HCT116 (cell line): ENCODE measurements at regions not wholly inside any gene's neighbourhood (a gene's known extent, or its start where the extent isn't known, plus 50 kb on each side); places are given as distances from the start of the nearest gene placed in this dataset.
"Not testable (repeated sequence)": the region's sequence is repeated elsewhere in the genome, so short reads cannot be mapped to it uniquely, and the experiment has no call there.

Experiments
- ATAC-seq: fragments of 200-7000 bp; cut with Tn5 transposase; 2 replicates; pipeline ENCODE4 v1.9.1; 2020; ENCODE audit warnings: mild to moderate bottlenecking, moderate library complexity
- BruUV-seq: library from RNA; stranded (reverse); fragments of 400-500 nt; replicated peaks from 2 replicates; lab custom pipeline; 2021; lab: Mats Ljungman, UMichigan
- CTCF ChIA-PET: fragments of 300-600 bp; sonication (Branson Sonifier 250); formaldehyde crosslinking; loops from one replicate; lab custom pipeline; 2021; ENCODE audit warnings: antibody characterized with exemption; lab: Charles Lee
- POLR2A ChIA-PET: fragments of 300-600, 350-600 bp; sonication (Branson Sonifier 250); formaldehyde crosslinking; loops from one replicate; lab custom pipeline; 2021; ENCODE audit warnings: antibody characterized with exemption; lab: Charles Lee
- RAD21 ChIA-PET, 2 experiments: fragments of 300-600 bp; sonication (Branson Sonifier 250); formaldehyde crosslinking; loops; one replicate each; lab custom pipeline; 2023; ENCODE audit warnings: low total read pairs in 2 of 2; ENCODE audit not compliant: uncharacterized antibody in 2 of 2, unreplicated experiment in 2 of 2, low non-redundant PET in 1 of 2; lab: Charles Lee
- DNase-seq: peaks from one replicate; pipeline ENCODE4 v3.0.0-alpha.2; 2010; ENCODE audit warnings: low read depth, low spot score
- H2AFZ ChIP-seq: fragments of 200-600 bp; shearing (Covaris generic), sonication (generic); 2 replicates; pipeline ENCODE4 v1.6.1; 2017; ENCODE audit warnings: low read depth, mixed run types, mixed read lengths, antibody characterized with exemption, low read length; ENCODE audit not compliant: poor library complexity, severe bottlenecking
- H3K27ac ChIP-seq: 2 replicates; pipeline ENCODE4 v1.5.1; 2012; ENCODE audit warnings: low read depth, low read length
- H3K27me3 ChIP-seq: fragments of 200-600 bp; sonication (generic); 2 replicates; pipeline ENCODE4 v1.6.1; 2016; ENCODE audit warnings: mixed run types, low read length, mixed read lengths; ENCODE audit not compliant: insufficient read depth
- H3K36me3 ChIP-seq, 2 experiments: fragments of 200-500 bp in 1 of 2; fragments of 200-600 bp in 1 of 2; sonication (Bioruptor generic) in 1 of 2; sonication (generic) in 1 of 2; 2 replicates each; pipeline versions ENCODE4 v1.5.1 to v1.6.1; 2014 to 2016; ENCODE audit warnings: low read length in 2 of 2, inconsistent platforms in 1 of 2, mixed read lengths in 1 of 2, mixed run types in 1 of 2; ENCODE audit not compliant: insufficient read depth in 2 of 2, control insufficient read depth in 1 of 2
- H3K4me1 ChIP-seq, 2 experiments: fragments of 200-600 bp in 1 of 2; sonication (generic) in 1 of 2; 2 replicates each; pipeline versions ENCODE4 v1.5.1 to v1.6.1; 2012 to 2017; ENCODE audit warnings: low read length in 2 of 2, inconsistent platforms in 1 of 2, mild to moderate bottlenecking in 1 of 2, mixed read lengths in 1 of 2, mixed run types in 1 of 2, moderate library complexity in 1 of 2; ENCODE audit not compliant: insufficient read depth in 2 of 2, control insufficient read depth in 1 of 2
- H3K4me2 ChIP-seq: fragments of 200-600 bp; sonication (generic); 2 replicates; pipeline ENCODE4 v1.6.1; 2017; ENCODE audit warnings: mixed run types, low read length, mixed read lengths
- H3K4me3 ChIP-seq, 2 experiments: fragments of 200-600 bp in 1 of 2; sonication (generic) in 1 of 2; replicated peaks in 1 of 2; 2 replicates each; pipeline ENCODE4 v1.5.1; 2011 to 2016; ENCODE audit warnings: low read length in 2 of 2, control low read depth in 1 of 2, low read depth in 1 of 2, mild to moderate bottlenecking in 1 of 2, mixed read lengths in 1 of 2, mixed run types in 1 of 2
- H3K79me2 ChIP-seq: fragments of 200-600 bp; sonication (generic); 2 replicates; pipeline ENCODE4 v1.6.1; 2017; ENCODE audit warnings: mild to moderate bottlenecking, mixed run types, low read length, moderate library complexity, mixed read lengths; ENCODE audit not compliant: insufficient read depth
- H3K9ac ChIP-seq: fragments of 200-600 bp; sonication (generic); 2 replicates; pipeline ENCODE4 v1.6.1; 2016; ENCODE audit warnings: low read length, mixed read lengths
- H3K9me2 ChIP-seq: fragments of 200-600 bp; sonication (generic), shearing (Covaris generic); 2 replicates; pipeline ENCODE4 v1.6.1; 2017; ENCODE audit warnings: mixed run types, mild to moderate bottlenecking, moderate library complexity; ENCODE audit not compliant: insufficient read depth
- H3K9me3 ChIP-seq, 2 experiments: fragments of 200-500 bp in 1 of 2; fragments of 200-600 bp in 1 of 2; sonication (Bioruptor generic) in 1 of 2; sonication (generic) in 1 of 2; 2 replicates each; pipeline ENCODE4 v1.6.1; 2014 to 2017; ENCODE audit warnings: low read length in 2 of 2, mixed read lengths in 2 of 2, inconsistent platforms in 1 of 2, low read depth in 1 of 2, mild to moderate bottlenecking in 1 of 2, mixed run types in 1 of 2, moderate library complexity in 1 of 2; ENCODE audit not compliant: control insufficient read depth in 1 of 2, insufficient read depth in 1 of 2
- H4K20me1 ChIP-seq: fragments of 200-600 bp; sonication (generic), shearing (Covaris generic); 2 replicates; pipeline ENCODE4 v1.6.1; 2017; ENCODE audit warnings: mixed run types, mild to moderate bottlenecking, moderate library complexity; ENCODE audit not compliant: insufficient read depth
- CBX3 ChIP-seq: IDR thresholded peaks from 2 replicates; pipeline ENCODE4 v1.6.1; 2012; ENCODE audit warnings: low read depth
- EGR1 ChIP-seq: IDR thresholded peaks from 2 replicates; pipeline ENCODE4 v1.6.1; 2012; ENCODE audit warnings: low read depth
- EZH2 ChIP-seq: fragments of 200-600 bp; sonication (generic); IDR thresholded peaks from 2 replicates; pipeline ENCODE4 v1.6.1; 2017; ENCODE audit warnings: antibody characterized with exemption, mixed run types
- JUND ChIP-seq: IDR thresholded peaks from 2 replicates; pipeline ENCODE4 v1.6.1; 2012
- MAX ChIP-seq: IDR thresholded peaks from 2 replicates; pipeline ENCODE4 v1.6.1; 2012
- POLR2AphosphoS5 ChIP-seq: IDR thresholded peaks from 2 replicates; pipeline ENCODE4 v1.6.1; 2011; ENCODE audit warnings: mild to moderate bottlenecking, low read depth, low read length, moderate library complexity
- REST ChIP-seq: IDR thresholded peaks from 2 replicates; pipeline ENCODE4 v1.6.1; 2012; ENCODE audit warnings: low read depth
- SIN3A ChIP-seq: IDR thresholded peaks from 2 replicates; pipeline ENCODE4 v1.6.1; 2012; ENCODE audit warnings: low read depth
- ZFX ChIP-seq: fragments of 450-650 bp; IDR thresholded peaks from 2 replicates; pipeline ENCODE4 v1.6.1; 2017
- ZNF274 ChIP-seq: fragments of 200-500 bp; sonication (Bioruptor generic); IDR thresholded peaks from 2 replicates; pipeline ENCODE4 v1.6.1; 2014; ENCODE audit warnings: mild to moderate bottlenecking, low read depth, low read length, inconsistent platforms
- intact Hi-C: fragments of 100-400 bp; cut with micrococcal nuclease; formaldehyde crosslinking; loops from 2 replicates; pipeline ENCODE4 v1.10.0; 2022

- TF ChIP-seq REST (no peak), EZH2 (no peak), ZNF274 (no peak), CBX3 (no peak), EGR1 (no peak), JUND (no peak), ZFX (no peak), MAX (no peak), POLR2AphosphoS5 (no peak), SIN3A (no peak)
Measured at GRCh38 chr12:126976579-126976978, 1290.4 kb upstream of the TMEM132C start (continued).

GRCh38 chr12:126979564-126979963, 1287.4 kb upstream of the TMEM132C start:
- ATAC-seq, H3K9me2 ChIP-seq, intact Hi-C loops, H3K36me3 ChIP-seq, RAD21 ChIA-PET, POLR2A ChIA-PET, H3K4me1 ChIP-seq, H3K27me3 ChIP-seq, H3K9me3 ChIP-seq, H4K20me1 ChIP-seq, CTCF ChIA-PET, H3K9ac ChIP-seq, H2AFZ ChIP-seq, H3K4me3 ChIP-seq, H3K79me2 ChIP-seq, DNase-seq, H3K27ac ChIP-seq, H3K4me2 ChIP-seq, BruUV-seq: not testable (repeated sequence)
